ENCODE measurements at regions not wholly inside any gene's neighbourhood (a gene's known extent, or its start where the extent isn't known, plus 50 kb on each side); places are given as distances from the start of the nearest gene placed in this dataset.
"Not testable (repeated sequence)": the region's sequence is repeated elsewhere in the genome, so short reads cannot be mapped to it uniquely, and the experiment has no call there.

- Mint-ChIP-seq H3K36me3 (no peaks in the 10 kb centered on the region), H3K4me1 (no peaks in the 10 kb centered on the region), H3K27me3 (peaks cover 10% of the 10 kb centered on the region), H3K9me3 (peaks cover 4% of the 10 kb centered on the region), H3K4me3 (no peak overlapping the region), H3K27ac (no peak overlapping the region)
- ATAC-seq (ENCODE audit: low read depth), result no peak
- no peak for DNase-seq
- POLR2A ChIA-PET, result no interaction called here
Measured at GRCh38 chr5:174481737-174482136, 242.6 kb upstream of the MSX2 start.

GRCh38 chr5:174482607-174483024 lies 241.8 kb upstream of the MSX2 start:
- Mint-ChIP-seq H3K4me3 (no peak overlapping the region), H3K4me1 (no peaks in the 10 kb centered on the region), H3K36me3 (no peaks in the 10 kb centered on the region), H3K9me3 (peaks cover 4% of the 10 kb centered on the region), H3K27ac (no peak overlapping the region), H3K27me3 (peaks cover 10% of the 10 kb centered on the region)
- no peak for ATAC-seq (ENCODE audit: low read depth)
- DNase-seq, result no peak
- POLR2A ChIA-PET, result no interaction called here

- POLR2A ChIA-PET, result no interaction called here
- no peaks in the 10 kb centered on the region for H3K36me3 Mint-ChIP-seq
- H3K9me3 Mint-ChIP-seq, result peaks cover 3% of the 10 kb centered on the region
- no peak overlapping the region for H3K4me3 Mint-ChIP-seq
- ATAC-seq (ENCODE audit: low read depth) (no peak), DNase-seq (no peak)
- no peak overlapping the region for H3K27ac Mint-ChIP-seq
- H3K4me1 Mint-ChIP-seq, result no peaks in the 10 kb centered on the region
- peaks cover 10% of the 10 kb centered on the region for H3K27me3 Mint-ChIP-seq
Measured at GRCh38 chr5:174483411-174483810, 241.0 kb upstream of the MSX2 start.

- Mint-ChIP-seq H3K27ac (no peak overlapping the region), H3K36me3 (no peaks in the 10 kb centered on the region), H3K4me3 (no peak overlapping the region), H3K4me1 (no peaks in the 10 kb centered on the region), H3K27me3 (peaks cover 5% of the 10 kb centered on the region), H3K9me3 (peaks cover 3% of the 10 kb centered on the region)
- DNase-seq, result no peak
- POLR2A ChIA-PET, result no interaction called here
- no peak for ATAC-seq (ENCODE audit: low read depth)
Measured at GRCh38 chr5:174489215-174489614, 235.2 kb upstream of the MSX2 start.

GRCh38 chr5:174489920-174490597 lies 234.3 kb upstream of the MSX2 start:
- H3K27ac Mint-ChIP-seq, result no peak overlapping the region
- H3K4me3 Mint-ChIP-seq, result no peak overlapping the region
- DNase-seq (no peak), ATAC-seq (ENCODE audit: low read depth) (no peak)
- H3K9me3 Mint-ChIP-seq, result peaks cover 1% of the 10 kb centered on the region
- peaks cover 5% of the 10 kb centered on the region for H3K27me3 Mint-ChIP-seq
- POLR2A ChIA-PET, result no interaction called here
- H3K36me3 Mint-ChIP-seq, result no peaks in the 10 kb centered on the region
- no peaks in the 10 kb centered on the region for H3K4me1 Mint-ChIP-seq

- no peak for DNase-seq
- Mint-ChIP-seq H3K4me1 (no peaks in the 10 kb centered on the region), H3K27ac (no peak overlapping the region), H3K36me3 (no peaks in the 10 kb centered on the region), H3K4me3 (no peak overlapping the region), H3K9me3 (peaks cover 1% of the 10 kb centered on the region), H3K27me3 (peaks cover 3% of the 10 kb centered on the region)
- POLR2A ChIA-PET, result no interaction called here
- ATAC-seq (ENCODE audit: low read depth), result no peak
Measured at GRCh38 chr5:174490728-174491127, 233.7 kb upstream of the MSX2 start.

- Mint-ChIP-seq H3K27me3 (no peaks in the 10 kb centered on the region), H3K4me3 (no peak overlapping the region), H3K36me3 (no peaks in the 10 kb centered on the region), H3K4me1 (no peaks in the 10 kb centered on the region), H3K9me3 (peaks cover 1% of the 10 kb centered on the region), H3K27ac (no peak overlapping the region)
- ATAC-seq (ENCODE audit: low read depth) (no peak), DNase-seq (no peak)
- POLR2A ChIA-PET, result no interaction called here
Measured at GRCh38 chr5:174491265-174491664, 233.1 kb upstream of the MSX2 start.

GRCh38 chr5:174491761-174492350 lies 232.5 kb upstream of the MSX2 start:
- POLR2A ChIA-PET, result no interaction called here
- no peak for ATAC-seq (ENCODE audit: low read depth)

GRCh38 chr5:174493530-174493929 lies 230.9 kb upstream of the MSX2 start:
- Mint-ChIP-seq H3K27me3 (no peaks in the 10 kb centered on the region), H3K4me3 (no peak overlapping the region), H3K27ac (no peak overlapping the region), H3K9me3 (peaks cover 9% of the 10 kb centered on the region), H3K4me1 (no peaks in the 10 kb centered on the region), H3K36me3 (no peaks in the 10 kb centered on the region)
- no peak for ATAC-seq (ENCODE audit: low read depth)
- POLR2A ChIA-PET, result no interaction called here
- no peak for DNase-seq

More at GRCh38 chr5:174491761-174492350, 232.5 kb upstream of the MSX2 start:
- no peak overlapping the region for H3K27ac Mint-ChIP-seq
- H3K27me3 Mint-ChIP-seq, result no peaks in the 10 kb centered on the region
- no peaks in the 10 kb centered on the region for H3K36me3 Mint-ChIP-seq
- no peak for DNase-seq
- no peaks in the 10 kb centered on the region for H3K4me1 Mint-ChIP-seq
- peaks cover 1% of the 10 kb centered on the region for H3K9me3 Mint-ChIP-seq
- no peak overlapping the region for H3K4me3 Mint-ChIP-seq

GRCh38 chr5:174497939-174498338 lies 226.4 kb upstream of the MSX2 start:
- ATAC-seq (ENCODE audit: low read depth); H3K4me1 Mint-ChIP-seq; DNase-seq; H3K36me3 Mint-ChIP-seq; H3K27me3 Mint-ChIP-seq; H3K4me3 Mint-ChIP-seq; POLR2A ChIA-PET; H3K27ac Mint-ChIP-seq: not testable (repeated sequence)
- peaks cover 12% of the 10 kb centered on the region for H3K9me3 Mint-ChIP-seq

GRCh38 chr5:174498575-174498974 lies 225.8 kb upstream of the MSX2 start:
- ATAC-seq (ENCODE audit: low read depth); DNase-seq: not testable (repeated sequence)

GRCh38 chr5:174500636-174501035 lies 223.7 kb upstream of the MSX2 start:
- DNase-seq (no peak), ATAC-seq (ENCODE audit: low read depth) (no peak)
- no peaks in the 10 kb centered on the region for H3K27me3 Mint-ChIP-seq
- H3K4me1 Mint-ChIP-seq, result no peaks in the 10 kb centered on the region
- H3K4me3 Mint-ChIP-seq, result no peak overlapping the region
- no peaks in the 10 kb centered on the region for H3K36me3 Mint-ChIP-seq
- H3K27ac Mint-ChIP-seq, result no peak overlapping the region
- H3K9me3 Mint-ChIP-seq, result peaks cover 16% of the 10 kb centered on the region
- POLR2A ChIA-PET, result no interaction called here

More at GRCh38 chr5:174498575-174498974, 225.8 kb upstream of the MSX2 start:
- H3K4me3 Mint-ChIP-seq, H3K27ac Mint-ChIP-seq, POLR2A ChIA-PET, H3K36me3 Mint-ChIP-seq, H3K27me3 Mint-ChIP-seq, H3K4me1 Mint-ChIP-seq: not testable (repeated sequence)
- peaks cover 12% of the 10 kb centered on the region for H3K9me3 Mint-ChIP-seq

- POLR2A ChIA-PET, result no interaction called here
- Mint-ChIP-seq H3K27ac (no peak overlapping the region), H3K4me1 (no peaks in the 10 kb centered on the region), H3K27me3 (no peaks in the 10 kb centered on the region), H3K36me3 (no peaks in the 10 kb centered on the region), H3K9me3 (peaks cover 16% of the 10 kb centered on the region), H3K4me3 (no peak overlapping the region)
- ATAC-seq (ENCODE audit: low read depth) (no peak), DNase-seq (no peak)
Measured at GRCh38 chr5:174501461-174502069, 222.8 kb upstream of the MSX2 start.

GRCh38 chr5:174503086-174503460 lies 221.3 kb upstream of the MSX2 start:
- H3K27me3 Mint-ChIP-seq, result no peaks in the 10 kb centered on the region
- H3K9me3 Mint-ChIP-seq, result peaks cover 10% of the 10 kb centered on the region
- H3K4me1 Mint-ChIP-seq, result no peaks in the 10 kb centered on the region
- H3K4me3 Mint-ChIP-seq, result no peak overlapping the region
- POLR2A ChIA-PET, result no interaction called here
- ATAC-seq (ENCODE audit: low read depth), result no peak
- no peak for DNase-seq
- H3K36me3 Mint-ChIP-seq, result no peaks in the 10 kb centered on the region
- no peak overlapping the region for H3K27ac Mint-ChIP-seq

Measured in activated naive CD8-positive, alpha-beta T cell treated with anti-CD3 and anti-CD28 coated beads, Interleukin-2, amount 10 ng/mL, durations not matched to agents 7 days and 5 days (primary cell).